Colonic mucosa (tissue), 4 donors: ENCODE measurements at regions not wholly inside any gene's neighbourhood (a gene's known extent, or its start where the extent isn't known, plus 50 kb on each side); places are given as distances from the start of the nearest gene placed in this dataset.

Experiments
- DNase-seq: peaks from one replicate; pipeline ENCODE4 v3.0.0-alpha.2; 2020
- H3K27ac ChIP-seq: fragments of 200-600 bp; one replicate; pipeline ENCODE4 v1.8.0; 2021
- H3K27me3 ChIP-seq: fragments of 200-600 bp; one replicate; pipeline ENCODE4 v1.8.0; 2021
- H3K36me3 ChIP-seq: fragments of 200-600 bp; one replicate; pipeline ENCODE4 v1.8.0; 2021
- H3K4me1 ChIP-seq: fragments of 200-600 bp; one replicate; pipeline ENCODE4 v1.8.0; 2021; ENCODE audit warnings: mild to moderate bottlenecking
- H3K4me3 ChIP-seq: fragments of 200-600 bp; one replicate; pipeline ENCODE4 v1.8.0; 2021
- H3K9ac ChIP-seq, 2 donors: one replicate each; pipeline ENCODE4 v1.7.0; 2013; ENCODE audit warnings: control low read depth in 2 of 2, low read depth in 2 of 2, low read length in 2 of 2
- H3K9me3 ChIP-seq: fragments of 200-600 bp; one replicate; pipeline ENCODE4 v1.8.0; 2021
- intact Hi-C: fragments of 100-400 bp; cut with DNase I; formaldehyde crosslinking; loops from one replicate; pipeline ENCODE4 v1.14.1; 2022
- TF ChIP-seq, protein P1 (sequence below): fragments of 200-600 bp; IDR thresholded peaks from one replicate; pipeline ENCODE4 v1.8.0; 2022; ENCODE audit warnings: antibody characterized with exemption, mild to moderate bottlenecking
- donor health status: healthy.
- donor health status: DM: no; HTN: no; CAD: no.
- donor health status: DM: no; HTN: no; CAD: no.

DNA sequence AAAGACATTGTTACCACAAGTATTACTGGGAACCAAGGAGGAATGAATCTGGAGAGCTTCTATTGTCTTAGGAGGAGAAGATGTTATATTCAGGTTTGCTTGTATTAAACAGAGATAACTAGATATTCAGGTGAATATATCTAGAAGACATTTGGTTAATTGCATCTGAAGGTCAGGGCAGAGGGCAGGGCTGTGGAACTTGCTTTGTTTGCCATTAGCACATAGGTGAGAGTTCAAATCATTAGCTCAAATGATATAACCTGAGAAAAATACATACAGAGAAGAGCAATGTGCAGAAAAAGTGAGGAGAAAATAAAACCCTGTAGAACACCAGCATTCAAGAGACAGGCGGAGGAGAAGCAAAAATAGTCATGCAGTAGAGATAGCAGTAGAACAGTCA lies 116.8 kb downstream of the DNAJB9 start:
- intact Hi-C loops: no loop called here
- DNase-seq: no peak
- Histone ChIP-seq H3K36me3 (no peaks in the 10 kb centered on the region), H3K27me3 (no peaks in the 10 kb centered on the region), H3K4me1 (no peaks in the 10 kb centered on the region), H3K4me3 (no peak overlapping the region), H3K9me3 (no peaks in the 10 kb centered on the region), H3K9ac (no peak overlapping the region), H3K27ac (no peak overlapping the region)
- TF ChIP-seq, protein P1, sequence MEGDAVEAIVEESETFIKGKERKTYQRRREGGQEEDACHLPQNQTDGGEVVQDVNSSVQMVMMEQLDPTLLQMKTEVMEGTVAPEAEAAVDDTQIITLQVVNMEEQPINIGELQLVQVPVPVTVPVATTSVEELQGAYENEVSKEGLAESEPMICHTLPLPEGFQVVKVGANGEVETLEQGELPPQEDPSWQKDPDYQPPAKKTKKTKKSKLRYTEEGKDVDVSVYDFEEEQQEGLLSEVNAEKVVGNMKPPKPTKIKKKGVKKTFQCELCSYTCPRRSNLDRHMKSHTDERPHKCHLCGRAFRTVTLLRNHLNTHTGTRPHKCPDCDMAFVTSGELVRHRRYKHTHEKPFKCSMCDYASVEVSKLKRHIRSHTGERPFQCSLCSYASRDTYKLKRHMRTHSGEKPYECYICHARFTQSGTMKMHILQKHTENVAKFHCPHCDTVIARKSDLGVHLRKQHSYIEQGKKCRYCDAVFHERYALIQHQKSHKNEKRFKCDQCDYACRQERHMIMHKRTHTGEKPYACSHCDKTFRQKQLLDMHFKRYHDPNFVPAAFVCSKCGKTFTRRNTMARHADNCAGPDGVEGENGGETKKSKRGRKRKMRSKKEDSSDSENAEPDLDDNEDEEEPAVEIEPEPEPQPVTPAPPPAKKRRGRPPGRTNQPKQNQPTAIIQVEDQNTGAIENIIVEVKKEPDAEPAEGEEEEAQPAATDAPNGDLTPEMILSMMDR: no peak

DNA sequence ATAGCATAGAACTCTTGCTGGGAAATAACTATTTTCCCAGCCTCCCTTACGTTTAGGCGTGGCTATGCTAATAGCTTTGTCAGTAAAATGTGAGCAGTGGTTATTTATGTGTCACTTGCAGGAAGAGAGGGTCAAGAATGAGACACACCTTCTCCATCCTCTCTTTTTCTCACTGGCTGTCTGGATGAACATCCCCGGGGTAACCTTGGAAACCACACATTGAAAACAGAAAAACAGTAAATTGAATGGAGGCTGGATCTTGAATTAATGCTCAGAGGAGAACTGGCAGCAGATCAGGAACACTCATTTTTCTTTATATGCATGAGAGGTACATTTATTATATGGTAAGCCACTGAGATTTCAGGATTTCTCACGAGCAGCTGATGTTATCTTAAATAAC lies 127.6 kb downstream of the DNAJB9 start:
- Histone ChIP-seq H3K4me1 (no peaks in the 10 kb centered on the region), H3K36me3 (no peaks in the 10 kb centered on the region), H3K9me3 (no peaks in the 10 kb centered on the region), H3K27me3 (no peaks in the 10 kb centered on the region), H3K27ac (no peak overlapping the region), H3K9ac (no peak overlapping the region), H3K4me3 (no peak overlapping the region)
- TF ChIP-seq, protein P1: no peak
- intact Hi-C loops: no loop called here
- no peak for DNase-seq

DNA sequence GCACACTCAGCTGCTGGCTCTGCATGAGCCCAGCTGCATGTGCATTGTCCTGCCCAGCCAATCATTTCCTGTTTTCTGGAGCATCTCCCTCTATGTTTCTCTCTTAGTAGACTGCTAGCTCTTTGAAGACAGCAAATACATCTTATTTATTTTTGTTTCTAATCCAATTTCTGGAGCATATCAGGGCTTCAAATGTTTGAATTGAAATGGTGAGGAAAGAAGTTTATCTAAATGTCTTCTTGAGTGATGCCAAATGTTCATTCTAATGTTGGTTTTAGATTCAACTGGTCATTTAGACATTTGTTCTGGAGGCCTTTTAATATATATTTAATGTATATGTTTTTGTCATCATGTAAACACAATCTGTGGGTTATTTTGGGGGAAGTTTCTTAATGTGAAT lies 141.9 kb downstream of the DNAJB9 start:
- H3K9me3 ChIP-seq: no peaks in the 10 kb centered on the region
- no peak overlapping the region for H3K27ac ChIP-seq
- no peak overlapping the region for H3K4me3 ChIP-seq
- no peaks in the 10 kb centered on the region for H3K4me1 ChIP-seq
- H3K36me3 ChIP-seq: no peaks in the 10 kb centered on the region
- H3K9ac ChIP-seq: no peak overlapping the region
- no peak for DNase-seq
- H3K27me3 ChIP-seq: no peaks in the 10 kb centered on the region
- intact Hi-C loops: no loop called here
- TF ChIP-seq, protein P1: no peak

DNA sequence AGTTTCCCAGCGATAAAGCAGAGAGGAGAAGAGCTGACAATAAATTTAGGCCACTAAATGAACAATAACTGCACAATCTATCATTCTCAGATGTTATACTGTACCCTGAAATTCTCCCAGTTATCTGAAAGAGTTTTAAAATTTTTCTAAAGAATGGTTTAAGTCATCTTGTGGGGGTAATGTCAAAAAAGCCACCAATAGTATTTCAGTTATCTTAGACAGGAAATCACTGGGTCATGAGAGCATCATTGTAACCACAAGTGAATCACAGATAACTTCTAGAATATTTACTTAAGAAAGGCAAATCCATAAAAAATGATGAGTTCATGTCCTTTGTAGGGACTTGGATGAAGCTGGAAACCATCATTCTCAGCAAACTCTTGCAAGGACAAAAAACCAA lies 147.1 kb downstream of the DNAJB9 start:
- TF ChIP-seq, protein P1: no peak
- Histone ChIP-seq H3K4me3 (no peak overlapping the region), H3K36me3 (no peaks in the 10 kb centered on the region), H3K4me1 (no peaks in the 10 kb centered on the region), H3K27me3 (no peaks in the 10 kb centered on the region), H3K9ac (no peak overlapping the region), H3K27ac (no peak overlapping the region), H3K9me3 (no peaks in the 10 kb centered on the region)
- intact Hi-C loops: no loop called here
- DNase-seq: no peak

DNA sequence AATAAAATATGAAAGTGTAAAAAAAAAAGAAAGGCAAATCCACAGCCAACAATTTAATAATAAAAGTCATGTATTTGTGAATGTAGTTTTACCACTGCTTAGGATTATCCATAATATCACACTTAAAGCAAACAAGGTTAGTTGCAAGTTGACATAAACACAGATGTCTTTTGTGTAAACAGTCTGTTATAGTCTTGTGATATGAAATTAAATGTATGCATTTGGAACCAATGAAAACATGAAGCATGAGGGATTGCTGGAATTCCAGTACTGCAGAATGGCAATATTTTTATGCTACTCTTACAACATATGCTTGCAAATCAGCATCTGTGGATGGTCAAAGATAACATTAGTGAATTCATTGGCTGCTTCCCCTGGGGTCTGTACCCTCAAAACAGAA lies 148.1 kb downstream of the DNAJB9 start:
- H3K36me3 ChIP-seq: no peaks in the 10 kb centered on the region
- no peak for DNase-seq
- no peaks in the 10 kb centered on the region for H3K27me3 ChIP-seq
- H3K9me3 ChIP-seq: no peaks in the 10 kb centered on the region
- intact Hi-C loops: no loop called here
- H3K9ac ChIP-seq: no peak overlapping the region
- no peaks in the 10 kb centered on the region for H3K4me1 ChIP-seq
- TF ChIP-seq, protein P1: no peak
- no peak overlapping the region for H3K4me3 ChIP-seq
- no peak overlapping the region for H3K27ac ChIP-seq

DNA sequence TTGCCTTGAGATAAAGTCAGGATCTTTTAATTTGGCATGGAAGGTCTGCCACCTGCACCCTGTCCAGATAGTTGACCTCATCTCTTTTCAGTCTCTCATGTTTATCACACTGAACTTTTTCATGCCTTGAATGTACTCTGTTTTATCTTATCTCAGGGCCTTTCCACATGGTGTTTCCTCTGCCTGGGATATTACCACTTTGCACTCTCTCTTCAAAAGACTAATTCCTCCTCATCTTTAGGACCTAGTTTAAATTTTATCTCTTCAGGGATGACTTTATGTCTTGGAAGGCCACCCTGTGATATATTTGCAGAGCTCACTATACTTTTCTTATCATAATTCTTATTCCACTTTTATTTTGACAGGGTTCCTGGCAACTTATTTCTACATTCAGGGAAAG lies 150.0 kb downstream of the DNAJB9 start:
- Histone ChIP-seq H3K4me3 (no peak overlapping the region), H3K27ac (no peak overlapping the region), H3K27me3 (no peaks in the 10 kb centered on the region), H3K9ac (no peak overlapping the region), H3K9me3 (no peaks in the 10 kb centered on the region), H3K36me3 (no peaks in the 10 kb centered on the region), H3K4me1 (no peaks in the 10 kb centered on the region)
- DNase-seq: no peak
- TF ChIP-seq, protein P1: no peak
- intact Hi-C loops: no loop called here
